GM12873 (cell line): ENCODE measurements at regions not wholly inside any gene's neighbourhood (a gene's known extent, or its start where the extent isn't known, plus 50 kb on each side); places are given as distances from the start of the nearest gene placed in this dataset.

Experiments used
- TF ChIP-seq, protein P1 (sequence below): IDR thresholded peaks from 2 replicates; pipeline ENCODE4 v1.5.1; 2012; ENCODE audit warnings: low read depth, mild to moderate bottlenecking, moderate library complexity, low read length, control low read depth; ENCODE audit not compliant: insufficient read depth; ENCODE audit errors: missing control alignments

DNA sequence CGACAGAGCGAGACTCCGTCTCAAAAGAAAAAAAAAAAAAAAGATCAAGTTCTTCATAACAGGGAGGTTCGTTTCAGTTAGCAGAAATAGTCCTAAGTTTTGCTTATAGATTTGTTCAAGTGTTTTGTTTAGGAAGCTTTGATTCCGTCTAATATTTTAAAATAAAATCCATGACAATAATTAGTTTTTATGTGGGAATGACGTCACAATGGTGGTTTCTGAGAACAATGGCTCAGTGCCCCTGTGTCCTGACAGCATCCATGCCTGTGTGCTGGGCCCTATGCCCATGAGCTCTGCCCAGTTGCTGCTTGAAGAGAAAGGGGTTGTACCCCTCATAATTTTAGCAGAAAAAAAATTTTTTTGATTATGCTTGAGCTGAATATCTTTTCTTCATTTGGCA is 134.0 kb downstream of the SST start:
- TF ChIP-seq, protein P1, sequence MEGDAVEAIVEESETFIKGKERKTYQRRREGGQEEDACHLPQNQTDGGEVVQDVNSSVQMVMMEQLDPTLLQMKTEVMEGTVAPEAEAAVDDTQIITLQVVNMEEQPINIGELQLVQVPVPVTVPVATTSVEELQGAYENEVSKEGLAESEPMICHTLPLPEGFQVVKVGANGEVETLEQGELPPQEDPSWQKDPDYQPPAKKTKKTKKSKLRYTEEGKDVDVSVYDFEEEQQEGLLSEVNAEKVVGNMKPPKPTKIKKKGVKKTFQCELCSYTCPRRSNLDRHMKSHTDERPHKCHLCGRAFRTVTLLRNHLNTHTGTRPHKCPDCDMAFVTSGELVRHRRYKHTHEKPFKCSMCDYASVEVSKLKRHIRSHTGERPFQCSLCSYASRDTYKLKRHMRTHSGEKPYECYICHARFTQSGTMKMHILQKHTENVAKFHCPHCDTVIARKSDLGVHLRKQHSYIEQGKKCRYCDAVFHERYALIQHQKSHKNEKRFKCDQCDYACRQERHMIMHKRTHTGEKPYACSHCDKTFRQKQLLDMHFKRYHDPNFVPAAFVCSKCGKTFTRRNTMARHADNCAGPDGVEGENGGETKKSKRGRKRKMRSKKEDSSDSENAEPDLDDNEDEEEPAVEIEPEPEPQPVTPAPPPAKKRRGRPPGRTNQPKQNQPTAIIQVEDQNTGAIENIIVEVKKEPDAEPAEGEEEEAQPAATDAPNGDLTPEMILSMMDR = no peak

DNA sequence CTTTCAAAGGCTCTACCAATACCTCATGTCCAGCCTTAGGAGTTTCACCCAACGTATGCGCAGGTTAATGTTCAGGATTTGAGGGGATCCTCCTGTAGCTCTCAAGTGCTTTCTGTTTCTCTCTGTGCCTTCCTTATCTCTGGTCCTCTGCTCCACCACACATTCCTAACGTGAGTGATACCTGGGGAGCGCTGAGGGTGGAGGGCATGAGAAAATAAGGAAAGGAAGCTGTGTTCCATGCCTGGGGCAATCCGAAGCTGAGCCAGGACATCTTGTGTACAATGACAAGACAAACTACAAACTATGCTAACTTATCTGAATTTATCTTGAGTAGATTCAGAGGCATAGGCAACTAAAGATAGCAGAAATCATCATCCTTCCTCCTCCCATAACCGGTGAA is 136.4 kb downstream of the SST start:
- TF ChIP-seq, protein P1 = no peak

GRCh38 chr3:187531831-187532230 is 138.4 kb downstream of the SST start:
- TF ChIP-seq, protein P1 = no peak

- TF ChIP-seq, protein P1 = no peak
Measured at GRCh38 chr3:187522890-187523289, 147.3 kb downstream of the SST start.

DNA sequence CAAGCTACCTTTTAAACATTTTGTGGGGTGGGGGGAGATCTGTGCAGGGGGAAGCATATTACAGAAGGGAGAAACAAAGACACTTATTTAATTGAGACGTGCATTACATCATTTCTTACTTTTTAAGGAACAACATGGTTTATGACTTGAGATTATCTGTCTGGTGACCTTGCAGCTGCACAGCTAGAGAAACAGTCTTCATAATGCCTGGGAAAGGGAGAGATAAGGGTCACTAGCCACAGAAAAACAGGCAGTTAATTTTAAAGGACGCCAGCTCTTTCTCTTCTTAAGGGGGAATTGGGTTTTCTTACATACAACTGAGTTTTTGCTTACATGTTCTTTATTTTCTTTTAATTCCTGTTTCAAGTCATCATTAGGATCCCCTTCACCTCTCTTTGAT is 147.9 kb downstream of the SST start:
- TF ChIP-seq, protein P1 = no peak

GRCh38 chr3:187521546-187521945 is 148.6 kb downstream of the SST start:
- TF ChIP-seq, protein P1 = no peak

GRCh38 chr3:187520027-187520945 is 149.9 kb downstream of the SST start:
- TF ChIP-seq, protein P1 = no peak
